Loucy (cell line): ENCODE measurements at regions not wholly inside any gene's neighbourhood (a gene's known extent, or its start where the extent isn't known, plus 50 kb on each side); places are given as distances from the start of the nearest gene placed in this dataset.

Experiments used
- CTCF ChIP-seq: fragments of 200-600 bp; sonication (generic); conservative IDR thresholded peaks from 2 replicates; pipeline ENCODE4 v1.5.1; 2014; ENCODE audit warnings: mild to moderate bottlenecking, antibody characterized with exemption, low read length
- EZH2phosphoT487 ChIP-seq: fragments of 200-600 bp; IDR thresholded peaks from 2 replicates; pipeline ENCODE4 v1.6.1; 2018; ENCODE audit warnings: antibody characterized with exemption, mild to moderate bottlenecking, moderate library complexity, borderline replicate concordance

- no peak for TF ChIP-seq CTCF
- TF ChIP-seq EZH2phosphoT487: no peak
These were observed 526.3 kb upstream of the TECRL start for GRCh38 chr4:64935469-64936001.
